ENCODE measurements at regions not wholly inside any gene's neighbourhood (a gene's known extent, or its start where the extent isn't known, plus 50 kb on each side); places are given as distances from the start of the nearest gene placed in this dataset.

DNA sequence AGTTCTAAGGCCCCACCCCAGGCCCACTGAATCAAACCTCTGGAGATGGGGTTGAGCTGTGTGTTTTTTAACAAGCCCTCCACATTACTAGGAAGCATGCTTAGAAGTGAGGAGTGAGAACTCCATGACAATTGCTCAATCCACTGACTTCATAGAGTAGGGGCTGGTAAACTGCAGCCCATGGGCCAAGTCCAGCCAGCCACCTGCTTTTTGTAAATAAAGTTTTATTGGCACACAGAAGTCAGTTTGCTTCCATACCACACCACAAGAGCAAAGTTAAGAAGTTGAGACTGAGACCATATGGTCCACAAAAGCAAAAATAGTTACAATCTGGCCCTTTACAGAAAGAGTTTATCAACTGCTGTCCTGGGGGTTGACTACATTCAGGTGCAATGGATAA, 309.2 kb downstream of the SETD4 start:
- Histone ChIP-seq H3K9me3 (ENCODE audit: control insufficient read depth, low read depth, low read length) (no peaks in the 10 kb centered on the region), H3K23me2 (ENCODE audit: insufficient read length, low read depth, low read length, poor library complexity, severe bottlenecking) (no peaks in the 10 kb centered on the region), H3T11ph (ENCODE audit: low read length) (no peak overlapping the region), H3K9ac (ENCODE audit: extremely low read depth, insufficient read length, low read length) (no peak overlapping the region), H4K8ac (replicated peaks; ENCODE audit: insufficient read length, low read depth, low read length) (no peak overlapping the region), H3K79me1 (ENCODE audit: insufficient read depth, low read depth, low read length, poor library complexity, severe bottlenecking) (no peaks in the 10 kb centered on the region), H3K79me2 (ENCODE audit: insufficient read depth, low read length) (no peaks in the 10 kb centered on the region), H3K27me3 (ENCODE audit: insufficient read depth, low read length) (no peaks in the 10 kb centered on the region), H4K20me1 (ENCODE audit: control insufficient read depth, insufficient read depth, insufficient read length) (no peaks in the 10 kb centered on the region), H2BK20ac (ENCODE audit: low read depth, low read length, poor library complexity, severe bottlenecking) (no peak overlapping the region), H2BK15ac (ENCODE audit: low read depth, low read length) (no peak overlapping the region), H2BK5ac (ENCODE audit: insufficient read length, low read length) (no peak overlapping the region), H3K14ac (ENCODE audit: insufficient read depth, low read length) (no peak overlapping the region), H3K4ac (ENCODE audit: low read depth, low read length) (no peak overlapping the region), H2BK12ac (ENCODE audit: insufficient read length, low read depth, low read length) (no peak overlapping the region), H2BK120ac (ENCODE audit: low read depth, low read length, poor library complexity, severe bottlenecking) (no peak overlapping the region), H4K91ac (ENCODE audit: insufficient read length, low read depth, low read length) (no peak overlapping the region), H3K56ac (ENCODE audit: insufficient read length, low read depth, low read length) (no peak overlapping the region), H2AK5ac (ENCODE audit: insufficient read length, low read length) (no peak overlapping the region), H3K23ac (ENCODE audit: insufficient read length, low read depth, low read length) (no peak overlapping the region), H3K4me1 (ENCODE audit: insufficient read depth, low read length) (no peaks in the 10 kb centered on the region), H2AFZ (ENCODE audit: low read length) (no peak overlapping the region), H3K4me2 (ENCODE audit: insufficient read depth, insufficient read length, low read length) (no peak overlapping the region), H3K27ac (ENCODE audit: insufficient read length, low read depth, low read length) (no peak overlapping the region), H4K5ac (ENCODE audit: insufficient read length, low read depth, low read length) (no peak overlapping the region), H3K18ac (ENCODE audit: insufficient read length, low read depth, low read length) (no peak overlapping the region)
- TF ChIP-seq CTCF (conservative IDR thresholded peaks at IDR 0.05): no peak
- Mint-ChIP-seq H3K9me3 (peaks cover 7 to 9% of the 10 kb centered on the region in 2 experiments; a peak in 4 of 5 replicates), H3K36me3 (ENCODE audit: insufficient read depth in 1 of 3, low read depth in 3 of 3) (peaks cover 0 to 7% (median 2%) of the 10 kb centered on the region in 3 experiments; a peak in 4 of 7 replicates), H3K27me3 (ENCODE audit: low read depth) (peaks cover 2% of the 10 kb centered on the region; the same call in 1 of the 2 replicates), H3K4me3 (no peak overlapping the region), H3K4me1 (peaks cover 8 to 12% of the 10 kb centered on the region in 2 experiments), H3K27ac (no peak overlapping the region)
- no peak for DNase-seq

All from H9 (cell line).